HepG2 (cell line): ENCODE measurements at regions not wholly inside any gene's neighbourhood (a gene's known extent, or its start where the extent isn't known, plus 50 kb on each side); places are given as distances from the start of the nearest gene placed in this dataset.

Experiments
- ATAC-seq: fragments of 200-7000 bp; cut with Tn5 transposase; 3 replicates; pipeline ENCODE4 v1.9.1; 2020; ENCODE audit warnings: mild to moderate bottlenecking, moderate library complexity
- BruUV-seq: library from RNA; stranded (reverse); fragments of 400-500 nt; replicated peaks from 2 replicates; lab custom pipeline; 2021; lab: Mats Ljungman, UMichigan
- CTCF ChIA-PET: fragments of 300-600 bp; formaldehyde crosslinking; extraction: SDS; loops from one replicate; lab custom pipeline; 2021; ENCODE audit warnings: low total read pairs, inconsistent platforms, low intra/inter-chr PET ratio; lab: Yijun Ruan, JAX
- POLR2A ChIA-PET: fragments of 350-600 bp; sonication (Branson Sonifier 250); formaldehyde crosslinking; loops from one replicate; lab custom pipeline; 2020; ENCODE audit warnings: antibody characterized with exemption, inconsistent platforms; lab: Yijun Ruan, JAX
- DNase-seq: peaks from one replicate; pipeline ENCODE4 v3.0.0-alpha.2; 2015; ENCODE audit warnings: low spot score
- FAIRE-seq: peaks from 3 replicates; lab custom pipeline; 2011; peaks lifted over from hg19 to GRCh38; lab: Jason Lieb, UNC
- H2AFZ ChIP-seq: one replicate; pipeline ENCODE4 v1.6.1; 2011; ENCODE audit warnings: low read length, inconsistent platforms
- H3K27ac ChIP-seq: fragments of 300-600 bp; 3 replicates; pipeline ENCODE4 v1.8.0; 2011; ENCODE audit warnings: mixed run types, mild to moderate bottlenecking, mixed read lengths, low read length, inconsistent platforms; ENCODE audit not compliant: insufficient read depth; ENCODE audit errors: extremely low read length
- H3K27me3 ChIP-seq, 2 experiments: fragments of 200-600 bp in 1 of 2; 2 replicates in 1 of 2; 3 replicates in 1 of 2; pipeline versions ENCODE4 v1.6.0 to v1.8.0; 2011; ENCODE audit warnings: low read length in 2 of 2, mild to moderate bottlenecking in 2 of 2, moderate library complexity in 2 of 2, inconsistent platforms in 1 of 2; ENCODE audit not compliant: insufficient read depth in 2 of 2, control insufficient read depth in 1 of 2
- H3K36me3 ChIP-seq, 2 experiments: fragments of 200-600 bp in 1 of 2; replicated peaks in 1 of 2; 2 replicates in 1 of 2; 3 replicates in 1 of 2; pipeline versions ENCODE4 v1.5.1 to v1.8.0; 2011; ENCODE audit warnings: low read length in 2 of 2, inconsistent platforms in 1 of 2; ENCODE audit not compliant: insufficient read depth in 2 of 2, control insufficient read depth in 1 of 2
- H3K4me1 ChIP-seq: 2 replicates; pipeline ENCODE4 v1.5.1; 2012; ENCODE audit warnings: low read length, inconsistent platforms; ENCODE audit not compliant: insufficient read depth
- H3K4me2 ChIP-seq: 2 replicates; pipeline ENCODE4 v1.6.0; 2011; ENCODE audit warnings: low read depth, low read length, inconsistent platforms
- H3K4me3 ChIP-seq, 3 experiments: fragments of 200-600 bp in 1 of 3; sonication (generic), shearing (Covaris generic) in 1 of 3; replicated peaks in 1 of 3; 2 replicates each; pipeline ENCODE4 v1.5.1; 2011 to 2016; ENCODE audit warnings: low read length in 3 of 3, inconsistent platforms in 2 of 3, low read depth in 2 of 3, mild to moderate bottlenecking in 2 of 3, control low read depth in 1 of 3, mixed read lengths in 1 of 3; ENCODE audit not compliant: insufficient read depth in 1 of 3
- H3K79me2 ChIP-seq: one replicate; pipeline ENCODE4 v1.6.1; 2011; ENCODE audit warnings: low read length, inconsistent platforms; ENCODE audit not compliant: insufficient read depth
- H3K9ac ChIP-seq: 2 replicates; pipeline ENCODE4 v1.6.0; 2011; ENCODE audit warnings: mild to moderate bottlenecking, low read depth, low read length, inconsistent platforms; ENCODE audit not compliant: insufficient read depth
- H3K9me3 ChIP-seq: 2 replicates; pipeline ENCODE4 v1.5.1; 2012; ENCODE audit warnings: mild to moderate bottlenecking, low read length
- H4K20me1 ChIP-seq: 2 replicates; pipeline ENCODE4 v1.6.0; 2011; ENCODE audit warnings: inconsistent platforms, mild to moderate bottlenecking, low read length, moderate library complexity; ENCODE audit not compliant: insufficient read depth
- TBX2 ChIP-seq: sonication (generic); formaldehyde crosslinking; IDR thresholded peaks from 2 replicates; pipeline ENCODE4 v1.5.0; 2020; ENCODE audit warnings: missing genetic modification reagents, mild to moderate bottlenecking, borderline replicate concordance
- WGBS: methylation state at CpG from one replicate; pipeline ENCODE4 v1.1.6; 2017; ENCODE audit warnings: low lambda C conversion rate; 5-methylcytosine and 5-hydroxymethylcytosine counted together
- in situ Hi-C: cut with HindIII; loops from 2 replicates; pipeline ENCODE4 v1.10.0; 2017; ENCODE audit warnings: low pct_unique_long_range_greater_than_20kb; ENCODE audit not compliant: extremely low pct_ligation_motif_present
- intact Hi-C: fragments of 100-400 bp; cut with micrococcal nuclease; formaldehyde crosslinking; loops from one replicate; pipeline ENCODE4 v1.10.0; 2022; ENCODE audit not compliant: unreplicated experiment
- TF ChIP-seq, protein P1 (sequence below): sonication (generic); formaldehyde crosslinking; IDR thresholded peaks from 2 replicates; pipeline ENCODE4 v1.4.0; 2020; ENCODE audit warnings: missing genetic modification reagents, mild to moderate bottlenecking, borderline replicate concordance
- TF ChIP-seq, protein P2 (sequence below): sonication (generic); formaldehyde crosslinking; IDR thresholded peaks from 2 replicates; pipeline ENCODE4 v1.4.0; 2020; ENCODE audit warnings: missing genetic modification reagents, borderline replicate concordance
- TF ChIP-seq, protein P3 (sequence below): sonication (generic); formaldehyde crosslinking; IDR thresholded peaks from 2 replicates; pipeline ENCODE4 v1.4.0; 2020; ENCODE audit warnings: low read depth, mild to moderate bottlenecking, missing genetic modification reagents
- TF ChIP-seq, protein P4 (sequence below): IDR thresholded peaks from 2 replicates; pipeline ENCODE4 v1.4.0; 2020; ENCODE audit warnings: mild to moderate bottlenecking, missing genetic modification reagents

DNA sequence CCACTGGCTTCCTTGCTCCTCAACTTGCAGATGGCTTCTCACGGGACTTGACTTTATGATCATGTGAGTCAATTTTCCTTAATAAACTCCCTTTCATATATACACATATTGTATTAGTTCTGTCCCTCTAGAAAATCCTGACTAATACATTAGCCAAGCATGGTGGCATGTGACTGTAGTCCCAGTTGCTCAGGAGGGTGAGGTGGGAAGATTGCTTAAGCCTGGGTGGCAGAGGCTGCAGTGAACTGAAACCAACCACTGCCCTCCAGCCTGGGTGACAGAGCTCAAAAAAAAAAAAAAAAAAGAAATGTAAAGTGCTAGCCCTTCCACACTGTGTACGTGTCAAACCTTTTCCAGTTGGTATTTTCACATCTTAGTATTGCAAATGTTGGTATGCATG, 857.0 kb downstream of the LTN1 start:
- Histone ChIP-seq H3K9me3 (peaks cover 84% of the 10 kb centered on the region), H3K27me3 (no peaks in the 10 kb centered on the region), H3K27ac (no peak overlapping the region), H3K79me2 (no peaks in the 10 kb centered on the region), H4K20me1 (no peaks in the 10 kb centered on the region), H3K36me3 (no peaks in the 10 kb centered on the region), H3K4me3 (no peak overlapping the region), H3K9ac (no peak overlapping the region), H3K4me2 (no peak overlapping the region), H2AFZ (no peak overlapping the region), H3K4me1 (no peaks in the 10 kb centered on the region)
- intact Hi-C loops: no loop called here
- no peak for ATAC-seq
- no peak for DNase-seq
- in situ Hi-C loops: no loop called here
- CTCF ChIA-PET: no interaction called here
- FAIRE-seq: no peak
- WGBS: 12% methylated on average over 2 of the region's 2 CpGs
- no TSS peak for BruUV-seq
- TF ChIP-seq, protein P1, sequence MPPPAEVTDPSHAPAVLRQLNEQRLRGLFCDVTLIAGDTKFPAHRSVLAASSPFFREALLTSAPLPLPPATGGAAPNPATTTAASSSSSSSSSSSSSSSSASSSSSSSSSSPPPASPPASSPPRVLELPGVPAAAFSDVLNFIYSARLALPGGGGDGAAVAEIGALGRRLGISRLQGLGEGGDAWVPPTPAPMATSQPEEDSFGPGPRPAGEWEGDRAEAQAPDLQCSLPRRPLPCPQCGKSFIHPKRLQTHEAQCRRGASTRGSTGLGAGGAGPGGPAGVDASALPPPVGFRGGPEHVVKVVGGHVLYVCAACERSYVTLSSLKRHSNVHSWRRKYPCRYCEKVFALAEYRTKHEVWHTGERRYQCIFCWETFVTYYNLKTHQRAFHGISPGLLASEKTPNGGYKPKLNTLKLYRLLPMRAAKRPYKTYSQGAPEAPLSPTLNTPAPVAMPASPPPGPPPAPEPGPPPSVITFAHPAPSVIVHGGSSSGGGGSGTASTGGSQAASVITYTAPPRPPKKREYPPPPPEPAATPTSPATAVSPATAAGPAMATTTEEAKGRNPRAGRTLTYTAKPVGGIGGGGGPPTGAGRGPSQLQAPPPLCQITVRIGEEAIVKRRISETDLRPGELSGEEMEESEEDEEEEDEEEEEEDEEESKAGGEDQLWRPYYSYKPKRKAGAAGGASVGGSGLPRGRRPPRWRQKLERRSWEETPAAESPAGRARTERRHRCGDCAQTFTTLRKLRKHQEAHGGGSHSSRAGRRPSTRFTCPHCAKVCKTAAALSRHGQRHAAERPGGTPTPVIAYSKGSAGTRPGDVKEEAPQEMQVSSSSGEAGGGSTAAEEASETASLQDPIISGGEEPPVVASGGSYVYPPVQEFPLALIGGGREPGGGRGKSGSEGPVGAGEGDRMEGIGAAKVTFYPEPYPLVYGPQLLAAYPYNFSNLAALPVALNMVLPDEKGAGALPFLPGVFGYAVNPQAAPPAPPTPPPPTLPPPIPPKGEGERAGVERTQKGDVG: no peak
- TF ChIP-seq, protein P2, sequence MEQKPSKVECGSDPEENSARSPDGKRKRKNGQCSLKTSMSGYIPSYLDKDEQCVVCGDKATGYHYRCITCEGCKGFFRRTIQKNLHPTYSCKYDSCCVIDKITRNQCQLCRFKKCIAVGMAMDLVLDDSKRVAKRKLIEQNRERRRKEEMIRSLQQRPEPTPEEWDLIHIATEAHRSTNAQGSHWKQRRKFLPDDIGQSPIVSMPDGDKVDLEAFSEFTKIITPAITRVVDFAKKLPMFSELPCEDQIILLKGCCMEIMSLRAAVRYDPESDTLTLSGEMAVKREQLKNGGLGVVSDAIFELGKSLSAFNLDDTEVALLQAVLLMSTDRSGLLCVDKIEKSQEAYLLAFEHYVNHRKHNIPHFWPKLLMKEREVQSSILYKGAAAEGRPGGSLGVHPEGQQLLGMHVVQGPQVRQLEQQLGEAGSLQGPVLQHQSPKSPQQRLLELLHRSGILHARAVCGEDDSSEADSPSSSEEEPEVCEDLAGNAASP (CRISPR knock-in tag): no peak
- TF ChIP-seq, protein P3, sequence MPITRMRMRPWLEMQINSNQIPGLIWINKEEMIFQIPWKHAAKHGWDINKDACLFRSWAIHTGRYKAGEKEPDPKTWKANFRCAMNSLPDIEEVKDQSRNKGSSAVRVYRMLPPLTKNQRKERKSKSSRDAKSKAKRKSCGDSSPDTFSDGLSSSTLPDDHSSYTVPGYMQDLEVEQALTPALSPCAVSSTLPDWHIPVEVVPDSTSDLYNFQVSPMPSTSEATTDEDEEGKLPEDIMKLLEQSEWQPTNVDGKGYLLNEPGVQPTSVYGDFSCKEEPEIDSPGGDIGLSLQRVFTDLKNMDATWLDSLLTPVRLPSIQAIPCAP (CRISPR knock-in tag): no peak
- no peak for TF ChIP-seq TBX2 (CRISPR knock-in tag)
- TF ChIP-seq, protein P4, sequence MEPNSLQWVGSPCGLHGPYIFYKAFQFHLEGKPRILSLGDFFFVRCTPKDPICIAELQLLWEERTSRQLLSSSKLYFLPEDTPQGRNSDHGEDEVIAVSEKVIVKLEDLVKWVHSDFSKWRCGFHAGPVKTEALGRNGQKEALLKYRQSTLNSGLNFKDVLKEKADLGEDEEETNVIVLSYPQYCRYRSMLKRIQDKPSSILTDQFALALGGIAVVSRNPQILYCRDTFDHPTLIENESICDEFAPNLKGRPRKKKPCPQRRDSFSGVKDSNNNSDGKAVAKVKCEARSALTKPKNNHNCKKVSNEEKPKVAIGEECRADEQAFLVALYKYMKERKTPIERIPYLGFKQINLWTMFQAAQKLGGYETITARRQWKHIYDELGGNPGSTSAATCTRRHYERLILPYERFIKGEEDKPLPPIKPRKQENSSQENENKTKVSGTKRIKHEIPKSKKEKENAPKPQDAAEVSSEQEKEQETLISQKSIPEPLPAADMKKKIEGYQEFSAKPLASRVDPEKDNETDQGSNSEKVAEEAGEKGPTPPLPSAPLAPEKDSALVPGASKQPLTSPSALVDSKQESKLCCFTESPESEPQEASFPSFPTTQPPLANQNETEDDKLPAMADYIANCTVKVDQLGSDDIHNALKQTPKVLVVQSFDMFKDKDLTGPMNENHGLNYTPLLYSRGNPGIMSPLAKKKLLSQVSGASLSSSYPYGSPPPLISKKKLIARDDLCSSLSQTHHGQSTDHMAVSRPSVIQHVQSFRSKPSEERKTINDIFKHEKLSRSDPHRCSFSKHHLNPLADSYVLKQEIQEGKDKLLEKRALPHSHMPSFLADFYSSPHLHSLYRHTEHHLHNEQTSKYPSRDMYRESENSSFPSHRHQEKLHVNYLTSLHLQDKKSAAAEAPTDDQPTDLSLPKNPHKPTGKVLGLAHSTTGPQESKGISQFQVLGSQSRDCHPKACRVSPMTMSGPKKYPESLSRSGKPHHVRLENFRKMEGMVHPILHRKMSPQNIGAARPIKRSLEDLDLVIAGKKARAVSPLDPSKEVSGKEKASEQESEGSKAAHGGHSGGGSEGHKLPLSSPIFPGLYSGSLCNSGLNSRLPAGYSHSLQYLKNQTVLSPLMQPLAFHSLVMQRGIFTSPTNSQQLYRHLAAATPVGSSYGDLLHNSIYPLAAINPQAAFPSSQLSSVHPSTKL: no peak
- POLR2A ChIA-PET: no interaction called here
